ENCODE measurements at regions not wholly inside any gene's neighbourhood (a gene's known extent, or its start where the extent isn't known, plus 50 kb on each side); places are given as distances from the start of the nearest gene placed in this dataset.
"Not testable (repeated sequence)": the region's sequence is repeated elsewhere in the genome, so short reads cannot be mapped to it uniquely, and the experiment has no call there.

- DNase-seq: no peak
Observed at GRCh38 chr1:8139383-8139782, 113.3 kb upstream of the ERRFI1 start.

GRCh38 chr1:8138673-8139072 lies 112.6 kb upstream of the ERRFI1 start:
- no peak for DNase-seq

GRCh38 chr1:8137481-8138244 lies 111.6 kb upstream of the ERRFI1 start:
- no peak for DNase-seq

- no peak for DNase-seq
Observed at GRCh38 chr1:8136766-8137165, 110.7 kb upstream of the ERRFI1 start.

GRCh38 chr1:8135250-8135649 lies 109.1 kb upstream of the ERRFI1 start:
- DNase-seq: no peak

- no peak for DNase-seq
Observed at GRCh38 chr1:8134546-8135235, 108.6 kb upstream of the ERRFI1 start.

- DNase-seq: no peak
Observed at GRCh38 chr1:8133657-8134430, 107.7 kb upstream of the ERRFI1 start.

GRCh38 chr1:8133190-8133589 lies 107.1 kb upstream of the ERRFI1 start:
- DNase-seq: no peak

GRCh38 chr1:8127171-8127641 lies 101.1 kb upstream of the ERRFI1 start:
- DNase-seq: no peak

GRCh38 chr1:8122477-8123407 lies 96.6 kb upstream of the ERRFI1 start:
- DNase-seq: no peak

- no peak for DNase-seq
Observed at GRCh38 chr1:8122160-8122476, 96.0 kb upstream of the ERRFI1 start.

- no peak for DNase-seq
Observed at GRCh38 chr1:8121261-8122159, 95.4 kb upstream of the ERRFI1 start.

GRCh38 chr1:8120693-8121260 lies 94.7 kb upstream of the ERRFI1 start:
- no peak for DNase-seq

GRCh38 chr1:8118736-8119135 lies 92.6 kb upstream of the ERRFI1 start:
- not testable (repeated sequence) for DNase-seq

- no peak for DNase-seq
Observed at GRCh38 chr1:8118031-8118451, 91.9 kb upstream of the ERRFI1 start.

GRCh38 chr1:8116894-8117264 lies 90.8 kb upstream of the ERRFI1 start:
- DNase-seq: no peak

- no peak for DNase-seq
Observed at GRCh38 chr1:8115769-8116167, 89.7 kb upstream of the ERRFI1 start.

GRCh38 chr1:8115031-8115768 lies 89.1 kb upstream of the ERRFI1 start:
- DNase-seq: no peak

- no peak for DNase-seq
Observed at GRCh38 chr1:8113262-8114220, 87.4 kb upstream of the ERRFI1 start.
